Coronary artery (tissue), 2 donors: ENCODE measurements at regions not wholly inside any gene's neighbourhood (a gene's known extent, or its start where the extent isn't known, plus 50 kb on each side); places are given as distances from the start of the nearest gene placed in this dataset.
"Not testable (repeated sequence)": the region's sequence is repeated elsewhere in the genome, so short reads cannot be mapped to it uniquely, and the experiment has no call there.

Experiments
- DNase-seq: peaks from one replicate; pipeline ENCODE4 v3.0.0-alpha.2; 2017; ENCODE audit warnings: low spot score
- H3K27ac ChIP-seq, 2 donors: fragments of 200-600 bp; sonication (generic); one replicate each; pipeline ENCODE4 v1.5.1; 2016 to 2019
- H3K4me3 ChIP-seq: fragments of 200-600 bp; sonication (generic); 2 replicates; pipeline ENCODE4 v1.5.1; 2016; ENCODE audit warnings: mild to moderate bottlenecking, moderate library complexity
- TF ChIP-seq, protein P1 (sequence below): fragments of 200-600 bp; sonication (generic); IDR thresholded peaks from one replicate; pipeline ENCODE4 v1.5.1; 2019; ENCODE audit warnings: antibody characterized with exemption

DNA sequence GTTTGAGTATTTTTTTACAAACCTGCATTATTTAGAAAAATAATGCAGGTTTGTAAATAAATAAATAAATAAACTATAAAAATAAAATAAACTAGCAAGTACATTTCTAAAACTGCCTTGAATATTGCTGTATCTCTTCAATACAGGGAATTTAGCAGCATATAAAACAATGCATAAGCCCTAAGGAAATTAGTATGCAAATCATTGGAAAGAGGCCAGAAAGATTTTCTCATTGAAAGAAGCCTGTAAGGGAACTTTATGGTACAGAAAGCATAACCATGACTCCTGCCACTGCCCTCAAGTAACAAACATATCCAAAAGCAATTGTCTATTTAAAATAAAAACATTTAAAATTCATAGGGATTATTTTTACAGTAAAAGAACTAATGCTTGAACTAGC, 387.3 kb downstream of the HINT1 start:
- TF ChIP-seq, protein P1, sequence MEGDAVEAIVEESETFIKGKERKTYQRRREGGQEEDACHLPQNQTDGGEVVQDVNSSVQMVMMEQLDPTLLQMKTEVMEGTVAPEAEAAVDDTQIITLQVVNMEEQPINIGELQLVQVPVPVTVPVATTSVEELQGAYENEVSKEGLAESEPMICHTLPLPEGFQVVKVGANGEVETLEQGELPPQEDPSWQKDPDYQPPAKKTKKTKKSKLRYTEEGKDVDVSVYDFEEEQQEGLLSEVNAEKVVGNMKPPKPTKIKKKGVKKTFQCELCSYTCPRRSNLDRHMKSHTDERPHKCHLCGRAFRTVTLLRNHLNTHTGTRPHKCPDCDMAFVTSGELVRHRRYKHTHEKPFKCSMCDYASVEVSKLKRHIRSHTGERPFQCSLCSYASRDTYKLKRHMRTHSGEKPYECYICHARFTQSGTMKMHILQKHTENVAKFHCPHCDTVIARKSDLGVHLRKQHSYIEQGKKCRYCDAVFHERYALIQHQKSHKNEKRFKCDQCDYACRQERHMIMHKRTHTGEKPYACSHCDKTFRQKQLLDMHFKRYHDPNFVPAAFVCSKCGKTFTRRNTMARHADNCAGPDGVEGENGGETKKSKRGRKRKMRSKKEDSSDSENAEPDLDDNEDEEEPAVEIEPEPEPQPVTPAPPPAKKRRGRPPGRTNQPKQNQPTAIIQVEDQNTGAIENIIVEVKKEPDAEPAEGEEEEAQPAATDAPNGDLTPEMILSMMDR, result no peak
- H3K27ac ChIP-seq, result no peak overlapping the region
- no peak for DNase-seq
- no peak overlapping the region for H3K4me3 ChIP-seq

DNA sequence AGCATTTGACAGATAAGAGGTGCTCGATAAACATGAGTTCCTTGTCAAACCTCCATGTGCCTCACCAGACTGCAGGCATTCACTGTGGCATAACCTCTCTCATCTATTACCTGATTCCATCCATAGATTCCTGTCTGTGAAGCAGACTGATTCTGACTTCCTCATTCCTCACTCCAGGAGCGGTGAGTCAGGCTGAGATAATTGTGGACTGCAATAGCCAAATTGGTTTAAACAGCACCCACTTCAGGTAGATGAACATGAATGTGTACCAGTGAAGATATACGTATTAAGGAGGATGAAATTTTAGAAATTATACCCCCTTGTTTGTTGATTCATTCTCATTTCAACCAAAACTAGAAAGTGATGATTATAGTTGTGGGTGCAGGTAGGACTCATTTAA, 391.2 kb downstream of the HINT1 start:
- TF ChIP-seq, protein P1, result no peak
- no peak for DNase-seq
- H3K4me3 ChIP-seq, result no peak overlapping the region
- no peak overlapping the region for H3K27ac ChIP-seq

DNA sequence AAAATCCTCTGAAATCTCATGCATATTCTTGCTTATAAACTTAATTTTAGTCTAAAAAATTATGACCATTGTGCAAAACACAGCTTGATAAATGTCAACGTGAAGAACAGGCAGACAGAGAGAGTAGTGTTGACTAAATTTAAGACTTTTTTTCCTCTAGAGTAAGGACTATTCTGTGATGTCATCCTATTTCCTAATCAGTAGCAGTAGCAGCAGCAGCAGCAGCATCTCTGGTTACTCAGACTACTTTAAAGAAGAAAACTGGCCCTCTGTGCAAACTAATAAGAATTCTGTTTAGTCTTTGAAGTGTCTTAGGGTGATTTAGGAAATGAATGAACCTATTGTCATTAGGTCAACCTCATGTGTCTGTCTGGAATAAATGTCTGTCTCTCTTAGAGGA, 403.0 kb downstream of the HINT1 start:
- Histone ChIP-seq H3K4me3 (no peak overlapping the region), H3K27ac (no peak overlapping the region)
- no peak for DNase-seq
- TF ChIP-seq, protein P1, result no peak

DNA sequence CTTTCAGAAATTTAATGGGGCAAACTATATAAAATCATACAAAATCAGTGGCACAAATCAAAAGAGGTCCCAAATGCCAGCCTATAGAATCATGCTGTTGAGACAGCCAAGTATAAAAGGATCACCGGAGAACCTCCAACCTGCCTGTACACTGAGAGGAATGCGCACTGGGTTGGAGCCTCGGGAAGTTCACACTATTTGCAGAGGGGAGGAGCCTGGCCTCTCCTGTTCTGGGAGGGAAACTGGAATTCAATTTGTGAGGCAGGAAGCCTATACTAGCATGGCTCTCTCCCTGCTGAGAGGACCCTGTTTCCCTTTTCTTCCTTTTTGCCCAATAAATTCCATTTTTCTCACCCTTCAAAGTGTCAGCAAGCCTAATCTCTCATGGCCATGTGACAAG, 406.0 kb downstream of the HINT1 start:
- Histone ChIP-seq H3K4me3 (no peak overlapping the region), H3K27ac (no peak overlapping the region)
- DNase-seq, result no peak
- TF ChIP-seq, protein P1, result no peak

DNA sequence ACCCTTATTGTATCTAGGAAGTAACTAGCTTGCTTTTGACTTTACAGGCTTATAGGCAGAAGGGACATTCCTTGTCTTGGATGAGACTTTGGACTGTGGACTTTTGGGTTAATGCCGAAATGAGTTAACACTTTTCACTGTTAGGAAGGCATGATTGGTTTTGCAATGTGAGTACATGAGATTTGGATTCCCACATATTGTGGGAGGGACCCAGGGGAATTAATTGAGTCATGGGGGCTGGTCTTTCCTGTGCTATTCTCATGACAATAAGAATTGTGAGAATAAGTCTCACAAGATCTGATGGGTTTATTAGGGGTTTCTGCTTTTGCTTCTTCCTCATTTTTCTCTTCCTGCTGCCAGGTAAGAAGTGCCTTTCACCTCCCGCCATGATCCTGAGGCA, 417.5 kb downstream of the HINT1 start:
- TF ChIP-seq, protein P1, result no peak
- no peak for DNase-seq
- no peak overlapping the region for H3K4me3 ChIP-seq
- no peak overlapping the region for H3K27ac ChIP-seq

DNA sequence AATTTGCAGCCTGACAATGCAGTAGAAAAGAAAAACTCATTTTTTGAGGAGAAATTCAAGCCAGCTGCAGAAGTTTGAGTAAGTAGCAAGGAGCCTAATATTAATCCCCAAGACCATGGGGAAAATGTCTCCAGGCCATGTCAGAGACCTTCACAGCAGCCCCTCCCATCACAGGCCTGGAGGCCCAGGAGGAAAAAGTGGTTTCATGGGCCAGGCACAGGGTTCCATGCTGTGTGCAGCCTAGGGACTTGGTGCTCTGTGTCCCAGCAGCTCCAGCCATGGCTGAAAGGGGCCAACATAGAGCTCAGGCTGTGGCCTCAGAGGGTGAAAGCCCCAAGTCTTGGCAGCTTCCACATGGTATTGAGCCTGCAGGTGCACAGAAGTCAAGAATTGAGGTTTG, 418.4 kb downstream of the HINT1 start:
- not testable (repeated sequence) for DNase-seq, H3K4me3 ChIP-seq, H3K27ac ChIP-seq

DNA sequence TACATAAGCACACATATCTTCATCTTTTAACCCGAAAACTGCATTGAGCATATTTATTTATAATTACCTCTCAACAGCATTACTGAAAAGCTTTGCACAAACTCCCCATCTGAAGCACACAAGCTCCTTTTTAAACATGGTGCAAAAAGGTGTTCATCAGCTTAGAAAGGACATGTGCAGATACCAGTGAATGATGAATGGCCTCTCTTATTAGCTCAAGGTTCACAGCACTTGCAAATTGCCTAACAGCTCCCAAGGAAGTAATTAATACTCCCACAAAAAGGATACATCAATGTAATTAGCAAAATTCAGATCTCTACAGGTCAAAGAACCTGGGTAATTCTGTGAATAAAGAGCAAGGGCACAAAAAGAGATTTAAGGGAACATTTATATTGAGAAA, 422.0 kb downstream of the HINT1 start:
- Histone ChIP-seq H3K4me3 (no peak overlapping the region), H3K27ac (no peak overlapping the region)
- TF ChIP-seq, protein P1, result no peak
- no peak for DNase-seq

DNA sequence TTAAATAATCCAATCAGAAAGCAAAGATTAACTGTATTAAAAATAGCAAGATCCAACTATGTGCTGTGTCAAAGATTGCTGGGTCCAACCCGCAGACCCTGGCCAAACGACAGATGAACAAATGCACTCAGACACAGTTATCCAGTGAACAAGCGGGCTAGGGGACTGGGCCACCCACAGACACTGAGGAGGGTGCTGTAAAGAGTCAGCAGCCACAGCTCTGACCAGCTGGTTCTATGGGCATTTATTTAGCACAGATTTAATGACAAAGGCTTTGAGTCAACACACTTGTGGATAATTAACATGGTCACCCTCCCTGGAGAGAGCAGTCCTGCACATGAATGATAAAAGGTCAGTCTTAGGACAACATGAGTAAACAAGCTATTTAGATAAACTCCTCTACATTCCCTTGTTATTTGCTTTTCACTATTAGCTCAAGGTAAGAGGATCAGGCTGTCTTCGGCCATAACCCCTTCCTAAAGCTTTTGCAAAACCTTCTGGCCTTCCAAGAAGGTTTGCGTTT, 424.9 kb downstream of the HINT1 start:
- H3K4me3 ChIP-seq, result no peak overlapping the region
- no peak overlapping the region for H3K27ac ChIP-seq
- TF ChIP-seq, protein P1, result no peak
- no peak for DNase-seq
